GM23338 (cell line): ENCODE measurements at regions not wholly inside any gene's neighbourhood (a gene's known extent, or its start where the extent isn't known, plus 50 kb on each side); places are given as distances from the start of the nearest gene placed in this dataset.

Experiments
- ATAC-seq: fragments of 200-7000 bp; cut with Tn5 transposase; 3 replicates; pipeline ENCODE4 v1.9.1; 2020
- DNase-seq: peaks from one replicate; pipeline ENCODE4 v3.0.0-alpha.2; 2015; ENCODE audit warnings: low spot score
- H2AFZ ChIP-seq: fragments of 200-600 bp; sonication (generic); 2 replicates; pipeline ENCODE4 v1.8.0; 2016; ENCODE audit warnings: antibody characterized with exemption, mild to moderate bottlenecking, moderate library complexity
- H3F3A ChIP-seq: fragments of 200-600 bp; sonication (generic); replicated peaks from 2 replicates; pipeline ENCODE4 v1.8.0; 2017; ENCODE audit warnings: antibody characterized with exemption, mixed run types, low read depth
- H3K27ac ChIP-seq: fragments of 200-600 bp; sonication (generic); 2 replicates; pipeline ENCODE4 v1.6.1; 2016; ENCODE audit warnings: low read depth
- H3K27me3 ChIP-seq: fragments of 200-600 bp; sonication (generic); 2 replicates; pipeline ENCODE4 v1.8.0; 2016; ENCODE audit warnings: mild to moderate bottlenecking, mixed run types, moderate library complexity; ENCODE audit not compliant: insufficient read depth
- H3K36me3 ChIP-seq: fragments of 200-600 bp; sonication (generic); 2 replicates; pipeline ENCODE4 v1.8.0; 2016; ENCODE audit warnings: mild to moderate bottlenecking; ENCODE audit not compliant: insufficient read depth
- H3K4me1 ChIP-seq: fragments of 200-600 bp; sonication (generic); 2 replicates; pipeline ENCODE4 v1.8.0; 2016; ENCODE audit warnings: mild to moderate bottlenecking, moderate library complexity; ENCODE audit not compliant: insufficient read depth
- H3K4me2 ChIP-seq: fragments of 200-600 bp; sonication (generic); 2 replicates; pipeline ENCODE4 v1.7.1; 2017; ENCODE audit warnings: mixed run types
- H3K4me3 ChIP-seq: fragments of 200-600 bp; sonication (generic); 2 replicates; pipeline ENCODE4 v1.6.1; 2016; ENCODE audit warnings: mixed run types
- H3K79me2 ChIP-seq: fragments of 200-600 bp; sonication (generic); replicated peaks from 2 replicates; pipeline ENCODE4 v1.8.0; 2017; ENCODE audit warnings: mild to moderate bottlenecking; ENCODE audit not compliant: insufficient read depth
- H3K9me2 ChIP-seq: fragments of 200-600 bp; sonication (generic); 2 replicates; pipeline ENCODE4 v1.8.0; 2017; ENCODE audit not compliant: insufficient read depth
- H4K20me1 ChIP-seq: fragments of 200-600 bp; sonication (generic); replicated peaks from 2 replicates; pipeline ENCODE4 v1.8.0; 2017; ENCODE audit warnings: mild to moderate bottlenecking; ENCODE audit not compliant: insufficient read depth
- H3K27ac Mint-ChIP-seq: 2 replicates; pipeline ENCODE4 v1.8.0; 2020; ENCODE audit warnings: inconsistent platforms, mild to moderate bottlenecking, moderate library complexity, mixed read lengths
- H3K27me3 Mint-ChIP-seq: 3 replicates; pipeline ENCODE4 v1.8.0; 2022; ENCODE audit warnings: low read depth, mild to moderate bottlenecking, moderate library complexity, mixed read lengths, inconsistent platforms; ENCODE audit not compliant: insufficient read depth, poor library complexity
- H3K36me3 Mint-ChIP-seq: 3 replicates; pipeline ENCODE4 v1.8.0; 2021; ENCODE audit warnings: low read depth, mild to moderate bottlenecking, inconsistent platforms, moderate library complexity, mixed read lengths
- H3K4me1 Mint-ChIP-seq: 3 replicates; pipeline ENCODE4 v1.8.0; 2020; ENCODE audit warnings: mild to moderate bottlenecking, inconsistent platforms, mixed read lengths
- H3K4me3 Mint-ChIP-seq: 3 replicates; pipeline ENCODE4 v1.8.0; 2021; ENCODE audit warnings: moderate library complexity, mild to moderate bottlenecking, inconsistent platforms, mixed read lengths
- H3K9me3 Mint-ChIP-seq: 3 replicates; pipeline ENCODE4 v1.8.0; 2020; ENCODE audit warnings: moderate library complexity, mild to moderate bottlenecking, inconsistent platforms, mixed read lengths
- CREB1 ChIP-seq: fragments of 250-450 bp; sonication (Bioruptor Pico); IDR thresholded peaks from 2 replicates; pipeline ENCODE4 v1.5.0; 2020; ENCODE audit warnings: low read depth, mild to moderate bottlenecking, moderate library complexity
- EZH2 ChIP-seq: fragments of 200-600 bp; sonication (generic); IDR thresholded peaks from one replicate; pipeline ENCODE4 v1.8.0; 2017; ENCODE audit warnings: antibody characterized with exemption, mild to moderate bottlenecking, low read depth; ENCODE audit not compliant: unreplicated experiment
- EZH2phosphoT487 ChIP-seq: fragments of 200-600 bp; sonication (generic); IDR thresholded peaks from one replicate; pipeline ENCODE4 v1.8.1; 2018; ENCODE audit warnings: antibody characterized with exemption; ENCODE audit not compliant: unreplicated experiment
- JUNB ChIP-seq: IDR thresholded peaks from one replicate; pipeline ENCODE4 v1.6.1; 2016; ENCODE audit warnings: antibody characterized with exemption; ENCODE audit not compliant: unreplicated experiment
- NANOG ChIP-seq: IDR thresholded peaks from 2 replicates; pipeline ENCODE4 v1.6.1; 2016; ENCODE audit warnings: antibody characterized with exemption, borderline replicate concordance
- POLR2AphosphoS5 ChIP-seq: IDR thresholded peaks from 2 replicates; pipeline ENCODE4 v1.6.1; 2016; ENCODE audit warnings: antibody characterized with exemption, low read depth
- STAT1 ChIP-seq: IDR thresholded peaks from one replicate; pipeline ENCODE4 v1.6.1; 2016; ENCODE audit warnings: antibody characterized with exemption; ENCODE audit not compliant: unreplicated experiment
- ZNF114 ChIP-seq: fragments of 250-450 bp; sonication (Bioruptor Pico); IDR thresholded peaks from 2 replicates; pipeline ENCODE4 v1.5.0; 2020; ENCODE audit warnings: mild to moderate bottlenecking, moderate library complexity
- TF ChIP-seq, protein P1 (sequence below), 2 experiments: fragments of 200-600 bp in 1 of 2; sonication (generic) in 1 of 2; conservative IDR thresholded peaks; 2 replicates each; pipeline versions ENCODE4 v1.5.1 to v1.6.1; 2016 to 2017; ENCODE audit warnings: antibody characterized with exemption in 2 of 2, low read depth in 2 of 2, mild to moderate bottlenecking in 2 of 2, moderate library complexity in 1 of 2
- TF ChIP-seq, protein P2 (sequence below): fragments of 250-450 bp; sonication (Bioruptor Pico); IDR thresholded peaks from 2 replicates; pipeline ENCODE4 v1.5.0; 2020; ENCODE audit warnings: mild to moderate bottlenecking, moderate library complexity

DNA sequence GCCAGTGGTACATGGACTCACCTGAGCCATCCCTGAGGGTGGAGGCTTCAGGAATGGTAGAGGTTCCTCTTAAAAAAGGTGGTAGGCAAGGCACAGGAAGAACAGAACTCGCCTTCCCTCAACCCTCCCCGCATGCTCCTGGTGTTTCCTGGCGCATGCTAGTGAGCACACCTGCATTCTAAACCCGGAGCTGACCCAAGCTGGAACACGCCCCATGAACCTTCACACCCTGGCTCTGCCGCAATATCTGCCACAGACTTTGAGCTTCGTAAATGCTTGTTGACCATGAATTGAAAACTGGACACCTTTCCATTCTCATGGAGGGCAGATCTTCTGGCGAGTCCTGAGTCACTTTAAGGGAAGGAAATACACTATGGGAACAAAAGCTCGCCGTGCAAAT, 601.3 kb upstream of the RAB6C start (continued):
- TF ChIP-seq POLR2AphosphoS5 (no peak), EZH2phosphoT487 (no peak)

DNA sequence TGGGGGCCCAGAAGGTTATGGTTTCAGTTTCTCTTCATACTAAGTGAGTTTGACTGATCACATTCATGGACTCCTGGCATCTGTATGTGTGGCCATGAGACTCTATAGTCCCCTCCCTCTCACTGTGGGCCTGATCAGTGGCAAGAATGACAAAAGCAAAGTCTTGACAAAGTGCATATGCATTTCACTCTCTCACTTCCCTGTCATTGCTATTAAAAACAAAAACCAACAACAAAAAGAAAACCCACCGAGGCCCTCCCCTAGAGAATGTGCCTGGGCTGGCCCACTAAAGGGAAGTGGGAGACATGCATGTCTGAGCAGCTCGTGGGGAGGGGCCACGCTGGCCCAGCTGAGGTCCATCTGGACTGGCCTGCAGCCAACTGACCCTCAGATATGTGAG, 600.1 kb upstream of the RAB6C start:
- no peaks in the 10 kb centered on the region; the same call in 2 of the 3 replicates for H3K36me3 Mint-ChIP-seq
- no peak overlapping the region for H3K4me3 ChIP-seq
- H3K79me2 ChIP-seq: no peaks in the 10 kb centered on the region
- no peak overlapping the region for H2AFZ ChIP-seq
- no peaks in the 10 kb centered on the region for H3K4me1 ChIP-seq
- H4K20me1 ChIP-seq: no peaks in the 10 kb centered on the region
- ATAC-seq: no peak
- no peak overlapping the region for H3K27ac Mint-ChIP-seq
- TF ChIP-seq, protein P1, sequence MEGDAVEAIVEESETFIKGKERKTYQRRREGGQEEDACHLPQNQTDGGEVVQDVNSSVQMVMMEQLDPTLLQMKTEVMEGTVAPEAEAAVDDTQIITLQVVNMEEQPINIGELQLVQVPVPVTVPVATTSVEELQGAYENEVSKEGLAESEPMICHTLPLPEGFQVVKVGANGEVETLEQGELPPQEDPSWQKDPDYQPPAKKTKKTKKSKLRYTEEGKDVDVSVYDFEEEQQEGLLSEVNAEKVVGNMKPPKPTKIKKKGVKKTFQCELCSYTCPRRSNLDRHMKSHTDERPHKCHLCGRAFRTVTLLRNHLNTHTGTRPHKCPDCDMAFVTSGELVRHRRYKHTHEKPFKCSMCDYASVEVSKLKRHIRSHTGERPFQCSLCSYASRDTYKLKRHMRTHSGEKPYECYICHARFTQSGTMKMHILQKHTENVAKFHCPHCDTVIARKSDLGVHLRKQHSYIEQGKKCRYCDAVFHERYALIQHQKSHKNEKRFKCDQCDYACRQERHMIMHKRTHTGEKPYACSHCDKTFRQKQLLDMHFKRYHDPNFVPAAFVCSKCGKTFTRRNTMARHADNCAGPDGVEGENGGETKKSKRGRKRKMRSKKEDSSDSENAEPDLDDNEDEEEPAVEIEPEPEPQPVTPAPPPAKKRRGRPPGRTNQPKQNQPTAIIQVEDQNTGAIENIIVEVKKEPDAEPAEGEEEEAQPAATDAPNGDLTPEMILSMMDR (conservative IDR thresholded peaks at IDR 0.05; ENCODE audit: low read depth in 2 of 2): no peak
- TF ChIP-seq EZH2: no peak
- TF ChIP-seq NANOG: no peak
- TF ChIP-seq CREB1 (CRISPR knock-in tag): no peak
- TF ChIP-seq STAT1: no peak
- TF ChIP-seq POLR2AphosphoS5: no peak
- TF ChIP-seq, protein P2, sequence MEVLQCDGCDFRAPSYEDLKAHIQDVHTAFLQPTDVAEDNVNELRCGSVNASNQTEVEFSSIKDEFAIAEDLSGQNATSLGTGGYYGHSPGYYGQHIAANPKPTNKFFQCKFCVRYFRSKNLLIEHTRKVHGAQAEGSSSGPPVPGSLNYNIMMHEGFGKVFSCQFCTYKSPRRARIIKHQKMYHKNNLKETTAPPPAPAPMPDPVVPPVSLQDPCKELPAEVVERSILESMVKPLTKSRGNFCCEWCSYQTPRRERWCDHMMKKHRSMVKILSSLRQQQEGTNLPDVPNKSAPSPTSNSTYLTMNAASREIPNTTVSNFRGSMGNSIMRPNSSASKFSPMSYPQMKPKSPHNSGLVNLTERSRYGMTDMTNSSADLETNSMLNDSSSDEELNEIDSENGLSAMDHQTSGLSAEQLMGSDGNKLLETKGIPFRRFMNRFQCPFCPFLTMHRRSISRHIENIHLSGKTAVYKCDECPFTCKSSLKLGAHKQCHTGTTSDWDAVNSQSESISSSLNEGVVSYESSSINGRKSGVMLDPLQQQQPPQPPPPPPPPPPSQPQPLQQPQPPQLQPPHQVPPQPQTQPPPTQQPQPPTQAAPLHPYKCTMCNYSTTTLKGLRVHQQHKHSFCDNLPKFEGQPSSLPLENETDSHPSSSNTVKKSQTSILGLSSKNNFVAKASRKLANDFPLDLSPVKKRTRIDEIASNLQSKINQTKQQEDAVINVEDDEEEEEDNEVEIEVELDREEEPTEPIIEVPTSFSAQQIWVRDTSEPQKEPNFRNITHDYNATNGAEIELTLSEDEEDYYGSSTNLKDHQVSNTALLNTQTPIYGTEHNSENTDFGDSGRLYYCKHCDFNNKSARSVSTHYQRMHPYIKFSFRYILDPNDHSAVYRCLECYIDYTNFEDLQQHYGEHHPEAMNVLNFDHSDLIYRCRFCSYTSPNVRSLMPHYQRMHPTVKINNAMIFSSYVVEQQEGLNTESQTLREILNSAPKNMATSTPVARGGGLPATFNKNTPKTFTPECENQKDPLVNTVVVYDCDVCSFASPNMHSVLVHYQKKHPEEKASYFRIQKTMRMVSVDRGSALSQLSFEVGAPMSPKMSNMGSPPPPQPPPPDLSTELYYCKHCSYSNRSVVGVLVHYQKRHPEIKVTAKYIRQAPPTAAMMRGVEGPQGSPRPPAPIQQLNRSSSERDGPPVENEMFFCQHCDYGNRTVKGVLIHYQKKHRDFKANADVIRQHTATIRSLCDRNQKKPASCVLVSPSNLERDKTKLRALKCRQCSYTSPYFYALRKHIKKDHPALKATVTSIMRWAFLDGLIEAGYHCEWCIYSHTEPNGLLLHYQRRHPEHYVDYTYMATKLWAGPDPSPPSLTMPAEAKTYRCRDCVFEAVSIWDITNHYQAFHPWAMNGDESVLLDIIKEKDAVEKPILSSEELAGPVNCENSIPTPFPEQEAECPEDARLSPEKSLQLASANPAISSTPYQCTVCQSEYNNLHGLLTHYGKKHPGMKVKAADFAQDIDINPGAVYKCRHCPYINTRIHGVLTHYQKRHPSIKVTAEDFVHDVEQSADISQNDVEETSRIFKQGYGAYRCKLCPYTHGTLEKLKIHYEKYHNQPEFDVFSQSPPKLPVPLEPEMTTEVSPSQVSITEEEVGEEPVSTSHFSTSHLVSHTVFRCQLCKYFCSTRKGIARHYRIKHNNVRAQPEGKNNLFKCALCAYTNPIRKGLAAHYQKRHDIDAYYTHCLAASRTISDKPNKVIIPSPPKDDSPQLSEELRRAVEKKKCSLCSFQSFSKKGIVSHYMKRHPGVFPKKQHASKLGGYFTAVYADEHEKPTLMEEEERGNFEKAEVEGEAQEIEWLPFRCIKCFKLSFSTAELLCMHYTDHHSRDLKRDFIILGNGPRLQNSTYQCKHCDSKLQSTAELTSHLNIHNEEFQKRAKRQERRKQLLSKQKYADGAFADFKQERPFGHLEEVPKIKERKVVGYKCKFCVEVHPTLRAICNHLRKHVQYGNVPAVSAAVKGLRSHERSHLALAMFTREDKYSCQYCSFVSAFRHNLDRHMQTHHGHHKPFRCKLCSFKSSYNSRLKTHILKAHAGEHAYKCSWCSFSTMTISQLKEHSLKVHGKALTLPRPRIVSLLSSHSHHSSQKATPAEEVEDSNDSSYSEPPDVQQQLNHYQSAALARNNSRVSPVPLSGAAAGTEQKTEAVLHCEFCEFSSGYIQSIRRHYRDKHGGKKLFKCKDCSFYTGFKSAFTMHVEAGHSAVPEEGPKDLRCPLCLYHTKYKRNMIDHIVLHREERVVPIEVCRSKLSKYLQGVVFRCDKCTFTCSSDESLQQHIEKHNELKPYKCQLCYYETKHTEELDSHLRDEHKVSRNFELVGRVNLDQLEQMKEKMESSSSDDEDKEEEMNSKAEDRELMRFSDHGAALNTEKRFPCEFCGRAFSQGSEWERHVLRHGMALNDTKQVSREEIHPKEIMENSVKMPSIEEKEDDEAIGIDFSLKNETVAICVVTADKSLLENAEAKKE: no peak
- TF ChIP-seq ZNF114 (CRISPR knock-in tag): no peak
- no peak for TF ChIP-seq JUNB
- no peaks in the 10 kb centered on the region for H3K9me2 ChIP-seq
- no peak overlapping the region for H3K4me2 ChIP-seq
- peaks cover 14% of the 10 kb centered on the region; the same call in 2 of the 3 replicates for H3K9me3 Mint-ChIP-seq
- no peaks in the 10 kb centered on the region for H3F3A ChIP-seq
- no peak overlapping the region for H3K27ac ChIP-seq
- H3K36me3 ChIP-seq: no peaks in the 10 kb centered on the region
- no peak overlapping the region for H3K4me3 Mint-ChIP-seq
- no peak for DNase-seq
- H3K27me3 ChIP-seq: no peaks in the 10 kb centered on the region
- H3K4me1 Mint-ChIP-seq: no peaks in the 10 kb centered on the region
- H3K27me3 Mint-ChIP-seq: peaks cover 2% of the 10 kb centered on the region
